MM.1S (cell line): ENCODE measurements at regions not wholly inside any gene's neighbourhood (a gene's known extent, or its start where the extent isn't known, plus 50 kb on each side); places are given as distances from the start of the nearest gene placed in this dataset.

Source experiments
- CTCF ChIP-seq: fragments of 300-600 bp; sonication (generic); IDR thresholded peaks from 2 replicates; pipeline ENCODE4 v1.5.1; 2016; ENCODE audit warnings: antibody characterized with exemption, low read length, mixed read lengths
- EZH2 ChIP-seq: fragments of 300-600 bp; sonication (generic); optimal IDR thresholded peaks from 2 replicates; pipeline ENCODE3; 2017; ENCODE audit warnings: low read depth, mild to moderate bottlenecking, antibody characterized with exemption, low read length, mixed read lengths

GRCh38 chr5:119996128-119996527 lies 366.8 kb downstream of the FAM170A start:
- no peak for TF ChIP-seq CTCF
- no peak for TF ChIP-seq EZH2
